OCI-LY3 (cell line): ENCODE measurements at regions not wholly inside any gene's neighbourhood (a gene's known extent, or its start where the extent isn't known, plus 50 kb on each side); places are given as distances from the start of the nearest gene placed in this dataset.

Experiments
- CTCF ChIP-seq: fragments of 200-600, 300-600 bp; sonication (generic); IDR thresholded peaks from 2 replicates; pipeline ENCODE4 v1.5.1; 2014; ENCODE audit warnings: antibody characterized with exemption, low read length, low read depth
- EZH2phosphoT487 ChIP-seq: fragments of 200-600 bp; shearing (Covaris generic); IDR thresholded peaks from 2 replicates; pipeline ENCODE4 v1.6.1; 2018; ENCODE audit warnings: antibody characterized with exemption, mixed run types, low read depth

- TF ChIP-seq CTCF (no peak), EZH2phosphoT487 (no peak)
These were observed 566.5 kb upstream of the GNPDA2 start for GRCh38 chr4:45292844-45293243.
